ENCODE measurements at regions not wholly inside any gene's neighbourhood (a gene's known extent, or its start where the extent isn't known, plus 50 kb on each side); places are given as distances from the start of the nearest gene placed in this dataset.

DNA sequence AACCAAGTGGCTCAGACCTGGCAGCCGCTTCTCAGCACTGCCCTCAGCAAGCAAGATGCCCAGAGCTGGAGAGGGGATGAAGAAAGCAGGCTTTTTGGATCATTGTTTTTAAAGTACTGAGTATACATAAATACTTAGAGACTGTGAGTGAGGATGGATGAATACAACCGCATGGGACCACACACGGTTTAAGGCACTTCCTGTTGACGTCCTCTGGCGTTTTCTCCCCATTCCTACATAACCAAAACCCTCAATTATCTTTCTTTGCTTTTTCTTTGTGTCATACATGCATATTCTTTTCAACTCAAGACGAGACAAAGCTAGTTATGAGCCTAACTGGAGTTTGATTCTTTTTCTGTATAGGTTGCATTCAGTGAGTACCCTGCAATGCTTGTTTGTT, 198.4 kb downstream of the GALR1 start:
- DNase-seq (ENCODE audit: low read depth), result no peak

DNA sequence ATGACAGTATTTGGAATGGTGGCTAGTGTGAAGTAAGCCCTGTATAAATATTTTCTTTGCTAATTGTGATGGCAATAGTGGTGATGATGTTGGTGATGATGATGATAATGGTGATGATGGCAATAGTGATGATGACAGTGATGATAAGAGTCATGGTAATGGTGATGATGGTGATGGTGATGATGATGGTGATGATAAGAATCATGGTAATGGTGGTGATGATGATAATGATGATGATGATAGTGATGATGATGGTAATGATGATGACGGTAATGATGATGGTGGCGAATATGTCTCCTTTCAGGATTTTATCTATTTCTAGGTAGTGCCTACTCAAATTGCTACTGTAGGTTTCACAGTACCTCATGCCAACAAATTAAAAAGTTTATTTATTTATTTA, 205.4 kb downstream of the GALR1 start:
- no peak for DNase-seq (ENCODE audit: low read depth)

GRCh38 chr18:77457681-77458080, 208.0 kb downstream of the GALR1 start:
- no peak for DNase-seq (ENCODE audit: low read depth)

GRCh38 chr18:77461062-77461688, 211.5 kb downstream of the GALR1 start:
- DNase-seq (ENCODE audit: low read depth), result no peak

- DNase-seq (ENCODE audit: low read depth), result no peak
Observed at GRCh38 chr18:77464917-77465316, 215.3 kb downstream of the GALR1 start.

- DNase-seq (ENCODE audit: low read depth), result no peak
Observed at GRCh38 chr18:77466890-77467289, 217.2 kb downstream of the GALR1 start.

DNA sequence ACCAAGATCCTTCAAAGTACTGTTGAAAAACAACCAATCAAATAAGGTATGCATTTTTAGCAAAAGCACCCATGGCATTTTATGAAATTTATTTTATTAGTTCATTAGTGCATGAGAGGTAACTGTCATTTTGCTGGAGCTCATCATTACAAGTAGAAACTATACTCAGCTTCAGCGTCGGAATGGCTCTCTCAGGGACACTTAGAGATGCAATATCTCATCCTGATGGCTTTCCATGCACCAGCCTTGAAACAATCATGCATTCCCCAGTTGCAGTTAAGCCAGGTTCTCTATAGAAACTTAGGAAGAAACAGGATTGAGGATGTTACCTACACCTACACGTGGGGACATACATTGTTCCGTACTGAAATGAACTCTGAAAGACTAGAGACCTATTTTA, 219.5 kb downstream of the GALR1 start:
- DNase-seq (ENCODE audit: low read depth), result no peak

DNA sequence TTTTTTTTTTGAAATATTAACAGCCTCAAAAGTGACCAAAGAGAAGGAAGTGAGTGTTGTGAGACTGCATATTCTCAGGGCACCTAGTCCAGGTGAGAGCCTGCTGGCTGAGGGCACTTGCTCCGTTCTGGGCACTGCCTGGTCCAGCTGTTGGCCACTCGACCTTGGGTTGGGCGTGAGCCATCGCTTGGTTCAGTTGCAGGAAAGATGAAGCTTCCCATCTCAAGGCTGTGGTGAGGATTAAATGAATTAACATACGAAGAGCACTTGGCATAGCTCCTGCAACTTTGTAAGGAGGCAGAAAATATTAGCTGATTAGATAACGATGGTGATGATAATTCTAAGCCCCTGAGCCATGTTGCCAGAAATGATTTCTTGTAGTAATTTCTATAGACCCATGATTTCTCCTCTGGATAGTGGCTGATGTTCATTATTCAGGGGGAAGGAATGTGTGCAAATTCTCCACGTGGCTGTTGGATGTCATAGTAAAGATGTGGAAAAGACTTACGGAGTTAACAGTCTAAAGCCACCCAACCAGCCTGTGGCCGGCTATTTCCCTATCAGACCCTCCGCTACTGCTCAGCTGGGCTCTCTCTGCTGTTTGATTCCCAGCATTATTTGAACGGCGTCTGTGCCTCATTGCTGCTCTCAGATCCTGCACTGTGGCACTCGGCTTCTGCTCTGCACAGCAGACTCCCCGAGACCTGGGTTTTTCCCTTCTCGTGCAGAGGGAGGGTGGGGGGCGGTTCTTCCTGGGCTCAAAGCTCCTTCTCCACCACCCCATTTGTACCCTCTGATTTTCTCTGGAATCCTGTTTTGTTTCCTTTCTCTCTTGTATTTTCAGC, 221.1 kb downstream of the GALR1 start:
- DNase-seq (ENCODE audit: low read depth), result no peak

DNA sequence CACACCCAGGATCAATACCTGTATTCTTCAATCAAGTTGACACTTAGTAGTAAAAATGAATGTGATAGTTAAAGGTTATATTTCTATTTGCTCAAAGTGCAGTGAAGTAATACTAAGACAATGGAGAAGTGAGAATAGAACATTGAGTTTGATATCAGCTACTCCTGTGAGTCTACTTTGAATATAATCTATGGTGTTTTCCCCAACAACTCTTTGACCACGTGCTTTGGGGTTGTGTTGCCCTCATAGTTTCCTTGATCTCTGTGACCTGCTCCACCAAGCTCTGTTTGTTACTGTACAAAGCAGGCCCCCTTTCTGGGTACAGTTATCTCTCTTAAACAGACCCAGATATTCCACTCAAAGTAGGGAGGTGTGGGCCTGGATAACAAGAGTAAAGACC, 222.9 kb downstream of the GALR1 start:
- DNase-seq (ENCODE audit: low read depth), result no peak

GRCh38 chr18:77478646-77479442, 229.2 kb downstream of the GALR1 start:
- no peak for DNase-seq (ENCODE audit: low read depth)

GRCh38 chr18:77481541-77481940, 231.9 kb downstream of the GALR1 start:
- DNase-seq (ENCODE audit: low read depth), result no peak

GRCh38 chr18:77482190-77483085, 232.8 kb downstream of the GALR1 start:
- DNase-seq (ENCODE audit: low read depth), result no peak

DNA sequence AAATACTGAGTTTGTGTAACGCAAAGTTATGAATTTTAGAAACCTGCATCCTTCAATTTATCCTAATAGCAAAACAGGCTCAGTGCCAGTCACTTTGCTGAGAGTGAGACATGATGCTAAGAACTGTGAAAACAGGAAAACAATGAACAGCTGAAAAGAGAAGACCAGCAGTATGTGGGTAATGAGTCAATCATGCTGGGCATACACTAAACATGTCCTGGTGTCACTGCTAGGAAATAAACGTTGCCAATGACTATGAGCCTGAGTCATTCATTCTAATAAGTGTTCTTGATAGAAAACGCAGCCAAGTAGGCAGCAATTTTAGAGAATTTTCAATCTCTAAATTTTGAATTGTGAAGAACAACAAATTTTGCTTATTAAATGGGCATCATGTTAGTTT, 237.3 kb downstream of the GALR1 start:
- no peak for DNase-seq (ENCODE audit: low read depth)

- DNase-seq (ENCODE audit: low read depth), result no peak
Observed at GRCh38 chr18:77487951-77488740, 238.5 kb downstream of the GALR1 start.

DNA sequence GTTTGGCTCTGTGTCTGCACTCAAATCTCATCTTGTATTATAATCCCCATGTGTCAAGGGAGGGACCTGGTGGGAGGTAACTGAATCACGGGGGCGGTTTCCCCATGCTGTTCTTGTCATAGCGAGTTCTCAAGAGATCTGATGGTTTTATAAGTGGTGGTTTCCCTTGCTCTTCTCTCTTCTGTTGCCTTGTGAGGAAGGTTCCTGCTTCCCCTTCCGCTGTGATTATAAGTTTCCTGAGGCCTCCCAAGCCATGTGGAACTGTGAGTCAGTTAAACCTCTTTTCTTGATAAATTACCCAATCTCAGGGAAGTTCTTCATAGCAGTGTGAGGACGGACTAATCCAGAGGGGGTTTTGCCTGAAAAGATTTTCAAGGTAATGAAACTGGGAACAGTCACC, 245.4 kb downstream of the GALR1 start:
- no peak for DNase-seq (ENCODE audit: low read depth)

- DNase-seq (ENCODE audit: low read depth), result no peak
Observed at GRCh38 chr18:77495982-77496690, 246.5 kb downstream of the GALR1 start.

- no peak for DNase-seq (ENCODE audit: low read depth)
Observed at GRCh38 chr18:77501266-77501665, 251.6 kb downstream of the GALR1 start.

DNA sequence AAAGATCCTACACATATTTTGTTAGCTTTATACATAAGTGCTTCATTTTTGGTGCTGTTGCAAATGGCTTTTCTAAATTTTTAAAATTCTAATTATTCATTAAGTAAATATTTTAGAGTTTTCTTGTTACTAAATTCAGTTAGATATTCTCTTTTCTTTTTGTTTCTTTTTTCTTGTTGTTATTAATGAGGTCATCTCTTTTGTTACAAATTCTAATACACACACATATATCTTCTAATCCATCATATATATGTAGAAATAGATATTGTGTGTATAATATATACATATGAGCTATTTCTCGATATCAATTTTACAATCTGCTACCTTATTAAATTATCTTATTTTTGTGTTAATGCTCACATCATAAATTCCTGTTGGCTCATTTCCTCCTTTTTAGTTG, 255.9 kb downstream of the GALR1 start:
- DNase-seq (ENCODE audit: low read depth), result no peak

DNA sequence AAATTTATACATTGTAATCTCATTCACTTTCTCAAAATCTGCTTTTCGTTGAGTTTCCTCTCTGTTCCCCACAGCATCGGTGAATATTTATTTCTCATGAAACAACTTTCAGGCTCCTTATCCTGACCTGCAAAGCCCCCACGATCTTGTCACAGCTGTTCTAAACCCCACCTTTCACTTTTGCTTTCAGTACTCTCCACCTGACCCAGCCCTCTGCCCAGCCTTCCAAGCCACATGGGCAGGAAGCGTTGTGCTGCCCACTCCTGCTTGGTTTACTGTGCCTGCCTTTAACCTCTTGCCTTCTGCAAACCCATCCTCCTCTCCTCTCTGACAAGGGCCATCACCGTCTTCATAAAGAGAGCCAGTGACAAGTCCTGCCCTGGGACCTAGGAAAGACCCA, 262.5 kb downstream of the GALR1 start:
- DNase-seq (ENCODE audit: low read depth), result no peak

- no peak for DNase-seq (ENCODE audit: low read depth)
Observed at GRCh38 chr18:77517901-77518300, 268.3 kb downstream of the GALR1 start.

All from amniotic epithelial cell (primary cell).